Colonic mucosa (tissue), 4 donors: ENCODE measurements at regions not wholly inside any gene's neighbourhood (a gene's known extent, or its start where the extent isn't known, plus 50 kb on each side); places are given as distances from the start of the nearest gene placed in this dataset.

ENCODE experiments used
- DNase-seq: peaks from one replicate; pipeline ENCODE4 v3.0.0-alpha.2; 2020
- H3K27ac ChIP-seq: fragments of 200-600 bp; one replicate; pipeline ENCODE4 v1.8.0; 2021
- H3K27me3 ChIP-seq: fragments of 200-600 bp; one replicate; pipeline ENCODE4 v1.8.0; 2021
- H3K36me3 ChIP-seq: fragments of 200-600 bp; one replicate; pipeline ENCODE4 v1.8.0; 2021
- H3K4me1 ChIP-seq: fragments of 200-600 bp; one replicate; pipeline ENCODE4 v1.8.0; 2021; ENCODE audit warnings: mild to moderate bottlenecking
- H3K4me3 ChIP-seq: fragments of 200-600 bp; one replicate; pipeline ENCODE4 v1.8.0; 2021
- H3K9ac ChIP-seq, 2 donors: one replicate each; pipeline ENCODE4 v1.7.0; 2013; ENCODE audit warnings: control low read depth in 2 of 2, low read depth in 2 of 2, low read length in 2 of 2
- H3K9me3 ChIP-seq: fragments of 200-600 bp; one replicate; pipeline ENCODE4 v1.8.0; 2021
- CTCF ChIP-seq: fragments of 200-600 bp; IDR thresholded peaks from one replicate; pipeline ENCODE4 v1.8.0; 2022; ENCODE audit warnings: antibody characterized with exemption, mild to moderate bottlenecking
- intact Hi-C: fragments of 100-400 bp; cut with DNase I; formaldehyde crosslinking; loops from one replicate; pipeline ENCODE4 v1.14.1; 2022
- donor health status: healthy.
- donor health status: DM: no; HTN: no; CAD: no.
- donor health status: DM: no; HTN: no; CAD: no.

DNA sequence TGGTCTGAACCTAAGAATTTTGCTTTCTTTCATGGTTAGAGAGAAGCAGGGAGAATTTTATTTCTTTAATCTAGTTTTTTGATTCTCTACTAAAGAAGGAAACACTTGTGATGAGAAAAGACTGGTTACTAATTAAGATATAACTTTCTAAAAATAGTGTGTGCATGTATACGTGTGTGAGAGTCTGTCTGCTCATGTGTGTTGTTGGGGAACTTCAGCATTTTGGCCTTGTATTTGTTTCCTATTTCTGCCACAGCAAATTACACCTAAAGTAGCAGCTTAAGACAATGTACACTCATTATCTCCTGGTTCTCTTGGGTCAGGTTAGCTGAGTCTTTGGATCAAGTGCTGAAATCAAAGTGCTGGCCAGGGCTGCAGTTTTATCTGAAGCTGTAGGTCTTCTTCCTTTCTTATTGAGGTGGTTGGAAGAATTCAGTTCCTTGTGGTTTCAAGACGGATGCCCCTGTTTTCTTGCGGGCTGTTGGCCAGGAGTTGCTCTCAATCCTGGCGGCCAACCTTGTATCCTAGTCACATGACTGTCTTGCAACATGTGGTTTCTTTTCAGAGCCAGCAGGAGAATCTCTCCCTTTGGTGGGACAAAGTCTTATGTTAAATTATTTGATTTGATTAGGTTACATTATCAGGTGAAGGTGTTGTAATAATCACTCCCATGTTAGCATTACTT lies 188.4 kb upstream of the CLNK start:
- intact Hi-C loops, result no loop called here
- Histone ChIP-seq H3K9me3 (no peaks in the 10 kb centered on the region), H3K9ac (no peak overlapping the region), H3K4me3 (no peak overlapping the region), H3K4me1 (no peaks in the 10 kb centered on the region), H3K36me3 (no peaks in the 10 kb centered on the region), H3K27me3 (no peaks in the 10 kb centered on the region), H3K27ac (no peak overlapping the region)
- DNase-seq, result no peak
- TF ChIP-seq CTCF, result no peak

GRCh38 chr4:10866666-10867065 lies 182.1 kb upstream of the CLNK start:
- no peak for DNase-seq
- Histone ChIP-seq H3K4me1 (no peaks in the 10 kb centered on the region), H3K27me3 (no peaks in the 10 kb centered on the region), H3K36me3 (no peaks in the 10 kb centered on the region), H3K9me3 (no peaks in the 10 kb centered on the region), H3K4me3 (no peak overlapping the region), H3K27ac (no peak overlapping the region), H3K9ac (no peak overlapping the region)
- no peak for TF ChIP-seq CTCF
- intact Hi-C loops, result no loop called here

DNA sequence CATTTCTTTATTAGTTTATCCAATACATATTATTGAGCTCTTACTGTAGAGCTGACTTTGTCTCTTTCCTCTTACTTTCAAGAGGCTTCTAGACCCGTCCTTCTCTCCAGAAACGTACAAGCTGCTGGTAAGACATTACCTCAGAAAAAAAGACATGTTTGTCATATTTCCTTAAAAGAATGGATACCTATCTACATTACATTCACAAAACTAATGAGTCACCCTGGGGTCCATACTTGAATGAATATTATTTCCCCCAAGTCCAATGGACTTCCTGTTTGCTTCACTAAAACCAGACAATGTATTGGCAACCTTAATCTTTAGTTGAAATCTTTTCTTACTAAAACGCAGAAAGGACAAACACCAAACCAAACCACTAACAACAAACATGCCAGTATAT lies 176.5 kb upstream of the CLNK start:
- no peak overlapping the region for H3K9ac ChIP-seq
- intact Hi-C loops, result no loop called here
- no peaks in the 10 kb centered on the region for H3K4me1 ChIP-seq
- no peaks in the 10 kb centered on the region for H3K36me3 ChIP-seq
- no peak overlapping the region for H3K4me3 ChIP-seq
- H3K9me3 ChIP-seq, result no peaks in the 10 kb centered on the region
- H3K27me3 ChIP-seq, result no peaks in the 10 kb centered on the region
- DNase-seq, result no peak
- H3K27ac ChIP-seq, result no peak overlapping the region
- TF ChIP-seq CTCF, result no peak

DNA sequence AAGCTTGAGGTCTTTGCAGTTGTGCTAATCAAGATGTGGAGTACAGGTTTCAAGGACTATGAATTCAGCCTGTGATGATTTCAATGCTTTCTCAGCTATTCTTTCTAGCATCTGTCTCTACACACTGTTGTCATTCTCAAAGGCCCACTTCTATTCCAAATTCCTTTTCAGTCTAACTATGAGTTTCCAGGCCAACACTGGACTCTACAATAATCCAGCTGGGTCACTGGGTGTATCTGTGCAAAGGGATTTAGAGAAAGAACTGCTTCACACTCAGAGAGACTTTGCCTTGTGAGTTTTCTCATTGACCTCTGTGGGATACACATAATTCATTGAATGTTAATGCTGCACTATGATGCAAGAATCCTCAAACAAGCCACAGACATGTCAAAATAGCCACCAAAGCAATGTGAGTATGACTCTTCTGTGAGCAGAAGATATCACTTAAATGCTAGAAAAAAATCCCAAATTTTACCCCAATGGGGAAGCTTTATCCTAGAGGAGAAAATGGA lies 171.8 kb upstream of the CLNK start:
- H3K4me1 ChIP-seq, result no peaks in the 10 kb centered on the region
- H3K27me3 ChIP-seq, result no peaks in the 10 kb centered on the region
- TF ChIP-seq CTCF, result no peak
- no peak for DNase-seq
- intact Hi-C loops, result no loop called here
- H3K9ac ChIP-seq, result no peak overlapping the region
- H3K4me3 ChIP-seq, result no peak overlapping the region
- no peaks in the 10 kb centered on the region for H3K9me3 ChIP-seq
- H3K27ac ChIP-seq, result no peak overlapping the region
- H3K36me3 ChIP-seq, result no peaks in the 10 kb centered on the region

DNA sequence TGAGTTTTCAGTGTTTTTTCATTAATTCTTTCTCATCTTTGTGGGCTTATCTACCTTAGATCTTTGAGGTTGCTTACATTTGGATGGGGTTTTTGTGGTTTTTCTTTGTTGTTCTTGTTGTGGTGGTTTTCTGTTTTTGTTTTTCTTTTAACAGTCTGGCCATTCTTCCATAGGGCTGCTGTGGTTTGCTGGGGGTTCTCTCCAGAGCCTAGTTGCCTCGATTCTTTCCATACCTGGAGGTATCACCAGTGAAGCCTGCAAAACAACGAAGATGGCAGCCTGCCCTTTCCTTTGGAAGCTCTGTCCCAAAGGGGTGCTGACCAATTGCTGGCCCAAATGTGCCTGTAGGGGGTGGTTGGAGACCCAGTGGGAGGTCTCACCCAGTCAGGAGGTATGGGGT lies 168.6 kb upstream of the CLNK start:
- intact Hi-C loops, result no loop called here
- H3K9me3 ChIP-seq, result no peaks in the 10 kb centered on the region
- no peak for TF ChIP-seq CTCF
- H3K27me3 ChIP-seq, result no peaks in the 10 kb centered on the region
- H3K27ac ChIP-seq, result no peak overlapping the region
- no peak overlapping the region for H3K9ac ChIP-seq
- no peak overlapping the region for H3K4me3 ChIP-seq
- no peak for DNase-seq
- H3K4me1 ChIP-seq, result no peaks in the 10 kb centered on the region
- no peaks in the 10 kb centered on the region for H3K36me3 ChIP-seq
